Fibroblast of lung (primary cell): ENCODE measurements at regions not wholly inside any gene's neighbourhood (a gene's known extent, or its start where the extent isn't known, plus 50 kb on each side); places are given as distances from the start of the nearest gene placed in this dataset.

Experiments used
- DNase-seq, 2 donors: peaks; one replicate each; pipeline versions ENCODE4 v3.0.0 to v3.0.0-alpha.2; 2010; ENCODE audit warnings: low read depth in 2 of 2
- H2AFZ ChIP-seq: 2 replicates; pipeline ENCODE4 v1.5.1; 2012; ENCODE audit warnings: low read length, control low read depth, inconsistent platforms
- H3K27ac ChIP-seq: 2 replicates; pipeline ENCODE4 v1.5.1; 2011; ENCODE audit warnings: low read length, control low read depth; ENCODE audit not compliant: insufficient read depth
- H3K27me3 ChIP-seq: 2 replicates; pipeline ENCODE4 v1.5.1; 2011; ENCODE audit warnings: mild to moderate bottlenecking, low read length; ENCODE audit not compliant: control insufficient read depth, insufficient read depth
- H3K36me3 ChIP-seq: 2 replicates; pipeline ENCODE4 v1.5.1; 2011; ENCODE audit warnings: low read length; ENCODE audit not compliant: control insufficient read depth, insufficient read depth
- H3K4me1 ChIP-seq: 2 replicates; pipeline ENCODE4 v1.5.1; 2011; ENCODE audit warnings: low read length; ENCODE audit not compliant: control insufficient read depth, insufficient read depth; ENCODE audit errors: extremely low read depth
- H3K4me2 ChIP-seq: 2 replicates; pipeline ENCODE4 v1.5.1; 2011; ENCODE audit warnings: low read length, control low read depth; ENCODE audit not compliant: insufficient read depth; ENCODE audit errors: extremely low read depth
- H3K4me3 ChIP-seq, 4 experiments: fragments of 200-600 bp in 1 of 4; sonication (generic) in 1 of 4; replicated peaks in 1 of 4; 2 replicates each; pipeline ENCODE4 v1.5.1; 2011 to 2016; ENCODE audit warnings: low read length in 4 of 4, low read depth in 3 of 4, mild to moderate bottlenecking in 3 of 4, control low read depth in 2 of 4, inconsistent platforms in 1 of 4, mixed read lengths in 1 of 4; ENCODE audit not compliant: insufficient read depth in 1 of 4; ENCODE audit errors: control extremely low read depth in 1 of 4
- H3K79me2 ChIP-seq: 2 replicates; pipeline ENCODE4 v1.5.1; 2012; ENCODE audit warnings: mild to moderate bottlenecking, low read length, inconsistent platforms; ENCODE audit not compliant: control insufficient read depth, insufficient read depth
- H3K9ac ChIP-seq: 2 replicates; pipeline ENCODE4 v1.5.1; 2011; ENCODE audit warnings: mild to moderate bottlenecking, low read length, control low read depth; ENCODE audit not compliant: insufficient read depth
- H3K9me3 ChIP-seq: 2 replicates; pipeline ENCODE4 v1.5.1; 2012; ENCODE audit warnings: low read depth, low read length; ENCODE audit not compliant: control insufficient read depth, insufficient read depth
- H4K20me1 ChIP-seq: 2 replicates; pipeline ENCODE4 v1.5.1; 2011; ENCODE audit warnings: low read length; ENCODE audit not compliant: control insufficient read depth, insufficient read depth; ENCODE audit errors: extremely low read depth
- CTCF ChIP-seq, 2 donors: IDR thresholded peaks in 1 of 2; conservative IDR thresholded peaks in 1 of 2; 1 replicate in 1 of 2; 2 replicates in 1 of 2; pipeline ENCODE4 v1.5.1; 2011 to 2012; ENCODE audit warnings: low read length in 2 of 2, control low read depth in 1 of 2, inconsistent platforms in 1 of 2, low read depth in 1 of 2, mild to moderate bottlenecking in 1 of 2
- EZH2 ChIP-seq: IDR thresholded peaks from 2 replicates; pipeline ENCODE4 v1.5.1; 2012; ENCODE audit warnings: low read length, control low read depth, mild to moderate bottlenecking; ENCODE audit errors: missing control alignments

- DNase-seq = no peak
- no peaks in the 10 kb centered on the region for H3K79me2 ChIP-seq
- no peak overlapping the region for H2AFZ ChIP-seq
- no peak overlapping the region for H3K27ac ChIP-seq
- no peaks in the 10 kb centered on the region for H3K36me3 ChIP-seq
- no peaks in the 10 kb centered on the region for H3K9me3 ChIP-seq
- peaks cover 2% of the 10 kb centered on the region for H3K4me1 ChIP-seq
- H3K27me3 ChIP-seq = no peaks in the 10 kb centered on the region
- no peak overlapping the region for H3K4me3 ChIP-seq
- TF ChIP-seq CTCF (conservative IDR thresholded peaks at IDR 0.05 in 1 of 2, IDR thresholded peaks at IDR 0.05 in 1 of 2; ENCODE audit: low read depth in 1 of 2, low read length in 2 of 2) (no peak), EZH2 (no peak)
- no peak overlapping the region for H3K4me2 ChIP-seq
- H3K9ac ChIP-seq = no peak overlapping the region
- H4K20me1 ChIP-seq = no peaks in the 10 kb centered on the region
Observed at GRCh38 chr12:58357511-58357910, 416.1 kb downstream of the ATP23 start.

GRCh38 chr12:58358369-58358768 is 417.0 kb downstream of the ATP23 start:
- Histone ChIP-seq H4K20me1 (no peaks in the 10 kb centered on the region), H2AFZ (no peak overlapping the region), H3K9ac (no peak overlapping the region), H3K79me2 (no peaks in the 10 kb centered on the region), H3K4me1 (peaks cover 6% of the 10 kb centered on the region), H3K4me3 (no peak overlapping the region), H3K4me2 (no peak overlapping the region), H3K27me3 (no peaks in the 10 kb centered on the region), H3K27ac (no peak overlapping the region), H3K9me3 (no peaks in the 10 kb centered on the region), H3K36me3 (no peaks in the 10 kb centered on the region)
- TF ChIP-seq EZH2 = no peak
- TF ChIP-seq CTCF (conservative IDR thresholded peaks at IDR 0.05 in 1 of 2, IDR thresholded peaks at IDR 0.05 in 1 of 2; ENCODE audit: low read depth in 1 of 2, low read length in 2 of 2) = no peak
- DNase-seq = no peak

- Histone ChIP-seq H3K4me3 (no peak overlapping the region), H3K4me2 (no peak overlapping the region), H3K4me1 (peaks cover 8% of the 10 kb centered on the region), H3K27ac (no peak overlapping the region), H3K27me3 (no peaks in the 10 kb centered on the region), H3K9ac (no peak overlapping the region), H3K79me2 (no peaks in the 10 kb centered on the region), H4K20me1 (no peaks in the 10 kb centered on the region), H3K36me3 (no peaks in the 10 kb centered on the region), H3K9me3 (no peaks in the 10 kb centered on the region), H2AFZ (peak overlapping the region; percentile 31)
- TF ChIP-seq EZH2 (no peak), CTCF (conservative IDR thresholded peaks at IDR 0.05 in 1 of 2, IDR thresholded peaks at IDR 0.05 in 1 of 2; ENCODE audit: low read depth in 1 of 2, low read length in 2 of 2) (no peak)
- DNase-seq = peak in 1 of 2 donors; percentile 76
Observed at GRCh38 chr12:58359084-58359483, 417.7 kb downstream of the ATP23 start.
